Gastroesophageal sphincter (tissue), 4 donors: ENCODE measurements at regions not wholly inside any gene's neighbourhood (a gene's known extent, or its start where the extent isn't known, plus 50 kb on each side); places are given as distances from the start of the nearest gene placed in this dataset.

Experiments
- ATAC-seq: fragments of 150-250 bp; one replicate; pipeline ENCODE4 v1.9.1; 2016; ENCODE audit warnings: mild to moderate bottlenecking, moderate library complexity
- H3K27ac ChIP-seq, 4 donors: fragments of 200-600 bp; sonication (generic) in 3 of 4; 1 replicate in 3 of 4; 2 replicates in 1 of 4; pipeline ENCODE4 v1.5.1; 2016 to 2019
- H3K27me3 ChIP-seq: fragments of 200-600 bp; sonication (generic); one replicate; pipeline ENCODE4 v1.5.1; 2019
- H3K36me3 ChIP-seq, 2 donors: fragments of 200-600 bp; sonication (generic); one replicate each; pipeline ENCODE4 v1.5.1; 2019; ENCODE audit warnings: control low read depth in 1 of 2
- H3K4me1 ChIP-seq, 3 donors: fragments of 200-600 bp; sonication (generic); 1 replicate in 2 of 3; 2 replicates in 1 of 3; pipeline ENCODE4 v1.5.1; 2016 to 2019; ENCODE audit warnings: control low read depth in 2 of 3
- H3K4me3 ChIP-seq, 2 donors: fragments of 200-600 bp; sonication (generic); one replicate each; pipeline ENCODE4 v1.5.1; 2019; ENCODE audit warnings: mild to moderate bottlenecking in 1 of 2, moderate library complexity in 1 of 2
- H3K9me3 ChIP-seq, 3 donors: fragments of 200-600 bp; sonication (generic); one replicate each; pipeline ENCODE4 v1.5.1; 2017 to 2019; ENCODE audit warnings: control low read depth in 2 of 3
- CTCF ChIP-seq, 4 experiments: fragments of 200-600 bp in 2 of 4; fragments of 450-650 bp in 2 of 4; sonication (generic) in 1 of 4; IDR thresholded peaks; one replicate each; pipeline ENCODE4 v1.5.1; 2017 to 2019; ENCODE audit warnings: antibody characterized with exemption in 4 of 4, mild to moderate bottlenecking in 2 of 4, moderate library complexity in 2 of 4
- EP300 ChIP-seq: sonication (generic); formaldehyde crosslinking; IDR thresholded peaks from one replicate; pipeline ENCODE4 v1.6.1; 2017; ENCODE audit warnings: antibody characterized with exemption, mild to moderate bottlenecking
- POLR2A ChIP-seq, 2 donors: fragments of 450-650 bp; IDR thresholded peaks; one replicate each; pipeline ENCODE4 v1.6.1; 2017; ENCODE audit warnings: antibody characterized with exemption in 2 of 2, mild to moderate bottlenecking in 2 of 2, moderate library complexity in 1 of 2
- POLR2AphosphoS5 ChIP-seq: sonication (generic); formaldehyde crosslinking; IDR thresholded peaks from one replicate; pipeline ENCODE4 v1.6.1; 2017; ENCODE audit warnings: antibody characterized with exemption
- WGBS, 2 donors: methylation state at CpG; one replicate each; pipeline ENCODE4 v1.1.5; 2018; ENCODE audit warnings: low coverage in 1 of 2; 5-methylcytosine and 5-hydroxymethylcytosine counted together

- Histone ChIP-seq H3K4me3 (no peak overlapping the region), H3K36me3 (no peaks in the 10 kb centered on the region), H3K4me1 (no peaks in the 10 kb centered on the region), H3K27me3 (no peaks in the 10 kb centered on the region), H3K9me3 (no peaks in the 10 kb centered on the region), H3K27ac (no peak overlapping the region)
- 51 to 92% methylated on average over 2 to 4 of the region's 5 CpGs for WGBS, 2 donors
- ATAC-seq: no peak
- no peak for TF ChIP-seq CTCF (IDR thresholded peaks at IDR 0.05)
- no peak for TF ChIP-seq POLR2AphosphoS5
- no peak for TF ChIP-seq EP300
- TF ChIP-seq POLR2A (IDR thresholded peaks at IDR 0.05): no peak
These were observed 51.4 kb upstream of the ITM2B start for GRCh38 chr13:48181482-48182145.

- TF ChIP-seq POLR2AphosphoS5: no peak
- no peak for ATAC-seq
- Histone ChIP-seq H3K4me1 (no peaks in the 10 kb centered on the region), H3K27ac (no peak overlapping the region), H3K27me3 (no peaks in the 10 kb centered on the region), H3K36me3 (no peaks in the 10 kb centered on the region), H3K4me3 (no peak overlapping the region), H3K9me3 (no peaks in the 10 kb centered on the region)
- whole genome bisulfite sequencing, 2 donors: 25 to 41% methylated on average over 2 of the region's 2 CpGs
These were observed 54.9 kb upstream of the ITM2B start for GRCh38 chr13:48178126-48178525.

GRCh38 chr13:48176781-48177180, 56.2 kb upstream of the ITM2B start:
- no peak for ATAC-seq
- Histone ChIP-seq H3K4me1 (no peaks in the 10 kb centered on the region), H3K9me3 (no peaks in the 10 kb centered on the region), H3K36me3 (no peaks in the 10 kb centered on the region), H3K27me3 (no peaks in the 10 kb centered on the region), H3K27ac (no peak overlapping the region), H3K4me3 (no peak overlapping the region)
- no peak for TF ChIP-seq EP300
- no peak for TF ChIP-seq POLR2AphosphoS5
- no peak for TF ChIP-seq POLR2A (IDR thresholded peaks at IDR 0.05)
- no peak for TF ChIP-seq CTCF (IDR thresholded peaks at IDR 0.05)
- WGBS, 2 donors: 89% methylated on average over 1 of the region's 6 CpGs; no CpG with 5 or more reads in 1 of the 2 donors

GRCh38 chr13:48175185-48175584, 57.8 kb upstream of the ITM2B start:
- no peak overlapping the region for H3K4me3 ChIP-seq
- ATAC-seq: no peak
- no peaks in the 10 kb centered on the region for H3K4me1 ChIP-seq
- H3K27me3 ChIP-seq: no peaks in the 10 kb centered on the region
- no peak for TF ChIP-seq CTCF (IDR thresholded peaks at IDR 0.05)
- TF ChIP-seq POLR2AphosphoS5: no peak
- TF ChIP-seq EP300: no peak
- no peak for TF ChIP-seq POLR2A (IDR thresholded peaks at IDR 0.05)
- no peak overlapping the region for H3K27ac ChIP-seq
- no peaks in the 10 kb centered on the region for H3K9me3 ChIP-seq
- H3K36me3 ChIP-seq: no peaks in the 10 kb centered on the region
- 89 to 100% methylated on average over 1 of the region's 1 CpG for WGBS, 2 donors

GRCh38 chr13:48167866-48168265, 65.1 kb upstream of the ITM2B start:
- Histone ChIP-seq H3K27me3 (no peaks in the 10 kb centered on the region), H3K36me3 (no peaks in the 10 kb centered on the region), H3K4me3 (no peak overlapping the region), H3K9me3 (no peaks in the 10 kb centered on the region), H3K27ac (no peak overlapping the region), H3K4me1 (no peaks in the 10 kb centered on the region)
- 59 to 84% methylated on average over 5 of the region's 5 CpGs for WGBS, 2 donors
- ATAC-seq: no peak
- TF ChIP-seq POLR2A (IDR thresholded peaks at IDR 0.05) (no peak), EP300 (no peak), CTCF (IDR thresholded peaks at IDR 0.05) (no peak), POLR2AphosphoS5 (no peak)
